Activated CD8-positive, alpha-beta T cell treated with anti-CD3 and anti-CD28 coated beads for 36 hours (primary cell): ENCODE measurements at regions not wholly inside any gene's neighbourhood (a gene's known extent, or its start where the extent isn't known, plus 50 kb on each side); places are given as distances from the start of the nearest gene placed in this dataset.

Experiments
- ATAC-seq: fragments of 200-7000 bp; cut with Tn5 transposase; one replicate; pipeline ENCODE4 v1.10.0; 2021; ENCODE audit warnings: mild to moderate bottlenecking, moderate library complexity
- CTCF ChIA-PET: fragments of 350-600 bp; sonication (Branson Sonifier 250); formaldehyde crosslinking; loops from one replicate; lab custom pipeline; 2021; ENCODE audit warnings: antibody characterized with exemption; lab: Charles Lee
- POLR2A ChIA-PET: fragments of 350-600 bp; sonication (Branson Sonifier 250); formaldehyde crosslinking; loops from one replicate; lab custom pipeline; 2021; ENCODE audit warnings: antibody characterized with exemption; lab: Charles Lee
- DNase-seq: peaks from one replicate; pipeline ENCODE4 v3.0.0-alpha.2; 2020
- H3K27ac Mint-ChIP-seq: one replicate; pipeline ENCODE4 v1.8.0; 2021; ENCODE audit warnings: mild to moderate bottlenecking, mixed read lengths
- H3K27me3 Mint-ChIP-seq: one replicate; pipeline ENCODE4 v1.8.0; 2021; ENCODE audit warnings: mixed read lengths
- H3K36me3 Mint-ChIP-seq: one replicate; pipeline ENCODE4 v1.8.0; 2021; ENCODE audit warnings: low read depth, mixed read lengths
- H3K4me1 Mint-ChIP-seq: one replicate; pipeline ENCODE4 v1.8.0; 2021; ENCODE audit warnings: low read depth, mixed read lengths
- H3K4me3 Mint-ChIP-seq: one replicate; pipeline ENCODE4 v1.8.0; 2021; ENCODE audit warnings: mild to moderate bottlenecking, moderate library complexity, mixed read lengths
- H3K9me3 Mint-ChIP-seq: one replicate; pipeline ENCODE4 v1.8.0; 2021; ENCODE audit warnings: mixed read lengths
- CTCF ChIP-seq: fragments of 200-600 bp; IDR thresholded peaks from one replicate; pipeline ENCODE4 v1.8.0; 2022; ENCODE audit warnings: antibody characterized with exemption, mild to moderate bottlenecking
- intact Hi-C: fragments of 100-400 bp; cut with micrococcal nuclease; formaldehyde crosslinking; loops from one replicate; pipeline ENCODE4 v1.10.0; 2022

- no peaks in the 10 kb centered on the region for H3K4me1 Mint-ChIP-seq
- no peak overlapping the region for H3K4me3 Mint-ChIP-seq
- CTCF ChIA-PET = interaction anchor here (1.0 to 1.8 kb wide), 2 partner anchors 8 to 16 kb away, joined by 3 to 12 read pairs; no protein-coding TSS in a partner anchor
- no peaks in the 10 kb centered on the region for H3K36me3 Mint-ChIP-seq
- POLR2A ChIA-PET = no interaction called here
- no peak for DNase-seq
- no peak for ATAC-seq
- no peak for TF ChIP-seq CTCF
- H3K27ac Mint-ChIP-seq = no peak overlapping the region
- peaks cover 8% of the 10 kb centered on the region for H3K27me3 Mint-ChIP-seq
- intact Hi-C loops = no loop called here
- no peaks in the 10 kb centered on the region for H3K9me3 Mint-ChIP-seq
Measured at GRCh38 chr12:13377698-13378097, 181.2 kb downstream of the EMP1 start.

GRCh38 chr12:13376610-13377373 lies 180.3 kb downstream of the EMP1 start:
- ChIA-PET CTCF (interaction anchor here (1.2 to 1.8 kb wide), 3 partner anchors 14 to 99 kb away, joined by 3 to 12 read pairs (median 4); no protein-coding TSS in a partner anchor), POLR2A (no interaction called here)
- TF ChIP-seq CTCF = no peak
- intact Hi-C loops = no loop called here
- no peak overlapping the region for H3K27ac Mint-ChIP-seq
- no peak for ATAC-seq
- no peaks in the 10 kb centered on the region for H3K36me3 Mint-ChIP-seq
- H3K4me3 Mint-ChIP-seq = no peak overlapping the region
- no peaks in the 10 kb centered on the region for H3K4me1 Mint-ChIP-seq
- H3K27me3 Mint-ChIP-seq = peaks cover 5% of the 10 kb centered on the region
- no peak for DNase-seq
- H3K9me3 Mint-ChIP-seq = no peaks in the 10 kb centered on the region

GRCh38 chr12:13375583-13376345 lies 179.2 kb downstream of the EMP1 start:
- no peaks in the 10 kb centered on the region for H3K36me3 Mint-ChIP-seq
- peaks cover 7% of the 10 kb centered on the region for H3K27me3 Mint-ChIP-seq
- TF ChIP-seq CTCF = no peak
- intact Hi-C loops = no loop called here
- ChIA-PET POLR2A (no interaction called here), CTCF (interaction anchor here (1.2 to 1.3 kb wide), 2 partner anchors 13 to 98 kb away, joined by 3 to 4 read pairs; no protein-coding TSS in a partner anchor)
- ATAC-seq (no peak), DNase-seq (no peak)
- H3K4me1 Mint-ChIP-seq = no peaks in the 10 kb centered on the region
- H3K4me3 Mint-ChIP-seq = no peak overlapping the region
- no peaks in the 10 kb centered on the region for H3K9me3 Mint-ChIP-seq
- no peak overlapping the region for H3K27ac Mint-ChIP-seq

GRCh38 chr12:13374793-13375192 lies 178.3 kb downstream of the EMP1 start:
- ChIA-PET POLR2A (no interaction called here), CTCF (interaction anchor here (1.2 kb wide), 1 partner anchor 13 kb away, joined by 4 read pairs; no protein-coding TSS in a partner anchor)
- Mint-ChIP-seq H3K4me3 (no peak overlapping the region), H3K9me3 (no peaks in the 10 kb centered on the region), H3K27me3 (peaks cover 8% of the 10 kb centered on the region), H3K27ac (no peak overlapping the region), H3K36me3 (no peaks in the 10 kb centered on the region), H3K4me1 (no peaks in the 10 kb centered on the region)
- intact Hi-C loops = no loop called here
- ATAC-seq (no peak), DNase-seq (no peak)
- TF ChIP-seq CTCF = no peak

DNA sequence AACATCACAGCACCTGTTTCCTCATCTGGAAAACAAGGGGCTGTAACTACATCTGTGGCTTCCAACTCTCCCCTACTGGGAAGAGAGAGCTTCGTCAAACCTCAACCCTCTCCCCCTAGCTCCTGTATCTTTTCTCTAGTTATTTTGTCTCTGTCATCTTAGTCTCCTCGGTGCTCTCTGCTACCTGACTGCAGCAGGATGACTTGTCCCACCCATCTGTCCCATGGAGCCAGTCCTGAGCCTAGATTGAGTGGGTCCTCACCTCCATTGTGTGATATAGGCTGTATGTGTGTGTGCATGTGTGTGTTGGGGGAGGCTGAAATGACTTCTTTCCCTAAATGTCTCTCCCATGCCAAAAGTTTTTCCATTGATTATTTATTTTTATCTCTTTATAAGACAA lies 177.3 kb downstream of the EMP1 start:
- no peak overlapping the region for H3K4me3 Mint-ChIP-seq
- intact Hi-C loops = no loop called here
- H3K4me1 Mint-ChIP-seq = no peaks in the 10 kb centered on the region
- peaks cover 8% of the 10 kb centered on the region for H3K27me3 Mint-ChIP-seq
- no peak for TF ChIP-seq CTCF
- DNase-seq (no peak), ATAC-seq (no peak)
- ChIA-PET CTCF (interaction anchor here (3.4 kb wide), 1 partner anchor 12 kb away, joined by 18 read pairs; no protein-coding TSS in a partner anchor), POLR2A (no interaction called here)
- no peaks in the 10 kb centered on the region for H3K9me3 Mint-ChIP-seq
- H3K36me3 Mint-ChIP-seq = no peaks in the 10 kb centered on the region
- no peak overlapping the region for H3K27ac Mint-ChIP-seq
